K562 (cell line): ENCODE measurements at regions not wholly inside any gene's neighbourhood (a gene's known extent, or its start where the extent isn't known, plus 50 kb on each side); places are given as distances from the start of the nearest gene placed in this dataset.
A peak's percentile ranks its signal among the peaks of the same experiment; 100 is the strongest.

Experiments
- EWSR1 ChIP-seq: fragments of 450-650 bp; IDR thresholded peaks from 2 replicates; pipeline ENCODE4 v1.6.1; 2018; ENCODE audit warnings: borderline replicate concordance, mild to moderate bottlenecking, low read depth, moderate library complexity; ENCODE audit not compliant: partially characterized antibody
- HMG20B ChIP-seq: fragments of 250-450 bp; sonication (Bioruptor Pico); IDR thresholded peaks from 2 replicates; pipeline ENCODE4 v1.5.0; 2021; ENCODE audit warnings: mild to moderate bottlenecking
- JUN ChIP-seq, 2 experiments: sonication (generic) in 1 of 2; formaldehyde crosslinking in 1 of 2; IDR thresholded peaks; 2 replicates each; pipeline versions ENCODE4 v1.6.1 to v1.8.0; 2012 to 2022; ENCODE audit warnings: borderline replicate concordance in 2 of 2, mild to moderate bottlenecking in 2 of 2, improper control_type of control experiment in 1 of 2, low read depth in 1 of 2, low read length in 1 of 2, missing genetic modification reagents in 1 of 2
- MAFF ChIP-seq: IDR thresholded peaks from 2 replicates; pipeline ENCODE4 v1.6.1; 2012; ENCODE audit warnings: low read length, improper control_type of control experiment
- MCM3 ChIP-seq: fragments of 450-650 bp; IDR thresholded peaks from 2 replicates; pipeline ENCODE4 v1.6.1; 2016
- NR4A1 ChIP-seq, 2 experiments: fragments of 250-450 bp in 1 of 2; fragments of 450-650 bp in 1 of 2; sonication (Bioruptor Pico) in 1 of 2; IDR thresholded peaks; 2 replicates each; pipeline versions ENCODE4 v1.4.0 to v1.6.1; 2016 to 2020; ENCODE audit warnings: mild to moderate bottlenecking in 2 of 2, missing compliant biosample characterization in 1 of 2, missing genetic modification characterization in 1 of 2, moderate library complexity in 1 of 2
- ZBED1 ChIP-seq: IDR thresholded peaks from 2 replicates; pipeline ENCODE4 v1.6.1; 2014
- ZBTB17 ChIP-seq: fragments of 450-650 bp; formaldehyde crosslinking; IDR thresholded peaks from 2 replicates; pipeline ENCODE4 v1.4.0; 2020; ENCODE audit warnings: mild to moderate bottlenecking
- ZFP30 ChIP-seq: fragments of 250-450 bp; sonication (Bioruptor Pico); IDR thresholded peaks from 2 replicates; pipeline ENCODE4 v1.8.0; 2022; ENCODE audit warnings: moderate library complexity, mild to moderate bottlenecking, inconsistent platforms, borderline replicate concordance
- ZNF668 ChIP-seq: fragments of 250-450 bp; sonication (Bioruptor Pico); IDR thresholded peaks from 2 replicates; pipeline ENCODE4 v1.8.0; 2022; ENCODE audit warnings: mild to moderate bottlenecking, inconsistent platforms
- TF ChIP-seq, protein P1 (sequence below): fragments of 250-450 bp; sonication (Bioruptor Pico); IDR thresholded peaks from 2 replicates; pipeline ENCODE4 v1.4.0; 2020; ENCODE audit warnings: mild to moderate bottlenecking, moderate library complexity
- TF ChIP-seq, protein P2 (sequence below): fragments of 250-450 bp; sonication (Bioruptor Pico); IDR thresholded peaks from 2 replicates; pipeline ENCODE4 v1.8.0; 2022; ENCODE audit warnings: moderate library complexity, mild to moderate bottlenecking, inconsistent platforms
- TF ChIP-seq, protein P3 (sequence below), 2 experiments: IDR thresholded peaks; 2 replicates each; pipeline ENCODE4 v1.6.1; 2011; ENCODE audit warnings: borderline replicate concordance in 1 of 2, control low read depth in 1 of 2, low read depth in 1 of 2, low read length in 1 of 2, mild to moderate bottlenecking in 1 of 2, mixed read lengths in 1 of 2, moderate library complexity in 1 of 2; ENCODE audit not compliant: insufficient read depth in 1 of 2, insufficient read length in 1 of 2, poor library complexity in 1 of 2, severe bottlenecking in 1 of 2; ENCODE audit errors: extremely low read depth in 1 of 2
- TF ChIP-seq, protein P4 (sequence below): fragments of 250-450 bp; sonication (Bioruptor Pico); IDR thresholded peaks from 2 replicates; pipeline ENCODE4 v1.8.0; 2022; ENCODE audit warnings: inconsistent platforms, mild to moderate bottlenecking, moderate library complexity, borderline replicate concordance
- TF ChIP-seq, protein P5 (sequence below): sonication (generic); formaldehyde crosslinking; IDR thresholded peaks from 2 replicates; pipeline ENCODE4 v1.8.0; 2022; ENCODE audit warnings: mild to moderate bottlenecking, missing genetic modification reagents

DNA sequence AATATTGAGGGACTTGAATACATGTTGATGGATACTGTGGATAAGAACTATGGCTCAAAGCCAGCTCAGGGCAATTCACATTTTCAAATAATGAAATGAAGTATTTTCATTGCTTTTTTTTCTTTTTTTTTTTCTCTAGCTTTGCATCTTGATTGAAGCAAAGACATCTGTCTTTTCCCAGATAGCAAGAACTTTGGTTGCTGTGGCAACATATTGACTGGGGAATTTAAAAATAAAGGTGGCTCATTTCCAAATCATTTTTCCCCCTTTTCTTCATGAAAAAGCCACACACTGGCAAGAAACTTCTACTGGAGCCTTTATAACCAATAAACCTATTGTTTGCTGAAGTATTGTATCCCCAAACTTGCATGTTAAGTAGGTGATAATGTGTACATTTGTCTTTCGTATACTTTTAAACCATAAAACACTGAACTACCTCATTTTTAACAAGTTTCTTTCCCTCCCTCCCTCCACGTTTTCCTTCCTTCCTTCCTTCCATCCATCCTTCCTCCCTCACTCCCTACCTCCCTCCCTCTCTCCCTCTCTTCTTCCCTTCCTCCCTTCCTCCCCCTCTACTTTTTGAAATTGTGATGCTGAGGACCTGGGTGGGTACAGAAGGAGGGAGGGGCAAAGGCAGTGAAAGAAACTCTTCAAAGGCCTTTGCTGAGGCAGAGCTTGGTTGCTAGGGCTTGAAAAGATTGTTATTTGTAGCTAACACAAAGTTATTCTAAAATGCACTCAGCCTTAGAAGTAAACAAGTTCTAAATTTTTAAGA, 343.5 kb upstream of the SPRY2 start (continued):
- TF ChIP-seq ZFP30 (CRISPR knock-in tag) (no peak), NR4A1 (CRISPR knock-in tag; IDR thresholded peaks at IDR 0.05) (no peak), NR4A1 (tag; IDR thresholded peaks at IDR 0.05) (no peak), ZBTB17 (no peak), ZBED1 (no peak), JUN (IDR thresholded peaks at IDR 0.05; ENCODE audit: borderline replicate concordance, low read depth, low read length) (no peak), JUN (CRISPR knock-in tag; IDR thresholded peaks at IDR 0.05; ENCODE audit: borderline replicate concordance) (no peak), MCM3 (no peak), HMG20B (no peak), ZNF668 (CRISPR knock-in tag) (peak; percentile 53; the same call in 1 of the 2 replicates), EWSR1 (no peak), MAFF (0 out of 2 replicates have a peak, but pooled peaks have one; percentile 3)
- TF ChIP-seq, protein P1, sequence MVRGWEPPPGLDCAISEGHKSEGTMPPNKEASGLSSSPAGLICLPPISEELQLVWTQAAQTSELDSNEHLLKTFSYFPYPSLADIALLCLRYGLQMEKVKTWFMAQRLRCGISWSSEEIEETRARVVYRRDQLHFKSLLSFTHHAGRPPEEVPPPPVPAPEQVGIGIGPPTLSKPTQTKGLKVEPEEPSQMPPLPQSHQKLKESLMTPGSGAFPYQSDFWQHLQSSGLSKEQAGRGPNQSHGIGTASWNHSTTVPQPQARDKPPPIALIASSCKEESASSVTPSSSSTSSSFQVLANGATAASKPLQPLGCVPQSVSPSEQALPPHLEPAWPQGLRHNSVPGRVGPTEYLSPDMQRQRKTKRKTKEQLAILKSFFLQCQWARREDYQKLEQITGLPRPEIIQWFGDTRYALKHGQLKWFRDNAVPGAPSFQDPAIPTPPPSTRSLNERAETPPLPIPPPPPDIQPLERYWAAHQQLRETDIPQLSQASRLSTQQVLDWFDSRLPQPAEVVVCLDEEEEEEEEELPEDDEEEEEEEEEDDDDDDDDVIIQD (CRISPR knock-in tag): no peak
- TF ChIP-seq, protein P2, sequence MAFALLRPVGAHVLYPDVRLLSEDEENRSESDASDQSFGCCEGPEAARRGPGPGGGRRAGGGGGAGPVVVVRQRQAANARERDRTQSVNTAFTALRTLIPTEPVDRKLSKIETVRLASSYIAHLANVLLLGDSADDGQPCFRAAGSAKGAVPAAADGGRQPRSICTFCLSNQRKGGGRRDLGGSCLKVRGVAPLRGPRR (CRISPR knock-in tag): 0 out of 2 replicates have a peak, but pooled peaks have one; percentile 22
- TF ChIP-seq, protein P3, sequence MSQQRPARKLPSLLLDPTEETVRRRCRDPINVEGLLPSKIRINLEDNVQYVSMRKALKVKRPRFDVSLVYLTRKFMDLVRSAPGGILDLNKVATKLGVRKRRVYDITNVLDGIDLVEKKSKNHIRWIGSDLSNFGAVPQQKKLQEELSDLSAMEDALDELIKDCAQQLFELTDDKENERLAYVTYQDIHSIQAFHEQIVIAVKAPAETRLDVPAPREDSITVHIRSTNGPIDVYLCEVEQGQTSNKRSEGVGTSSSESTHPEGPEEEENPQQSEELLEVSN (IDR thresholded peaks at IDR 0.05; ENCODE audit: borderline replicate concordance in 1 of 2, extremely low read depth in 1 of 2, insufficient read depth in 1 of 2, insufficient read length in 1 of 2, low read depth in 1 of 2, low read length in 1 of 2, poor library complexity in 1 of 2, severe bottlenecking in 1 of 2): no peak
- TF ChIP-seq, protein P4, sequence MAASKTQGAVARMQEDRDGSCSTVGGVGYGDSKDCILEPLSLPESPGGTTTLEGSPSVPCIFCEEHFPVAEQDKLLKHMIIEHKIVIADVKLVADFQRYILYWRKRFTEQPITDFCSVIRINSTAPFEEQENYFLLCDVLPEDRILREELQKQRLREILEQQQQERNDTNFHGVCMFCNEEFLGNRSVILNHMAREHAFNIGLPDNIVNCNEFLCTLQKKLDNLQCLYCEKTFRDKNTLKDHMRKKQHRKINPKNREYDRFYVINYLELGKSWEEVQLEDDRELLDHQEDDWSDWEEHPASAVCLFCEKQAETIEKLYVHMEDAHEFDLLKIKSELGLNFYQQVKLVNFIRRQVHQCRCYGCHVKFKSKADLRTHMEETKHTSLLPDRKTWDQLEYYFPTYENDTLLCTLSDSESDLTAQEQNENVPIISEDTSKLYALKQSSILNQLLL (CRISPR knock-in tag): no peak
- TF ChIP-seq, protein P5, sequence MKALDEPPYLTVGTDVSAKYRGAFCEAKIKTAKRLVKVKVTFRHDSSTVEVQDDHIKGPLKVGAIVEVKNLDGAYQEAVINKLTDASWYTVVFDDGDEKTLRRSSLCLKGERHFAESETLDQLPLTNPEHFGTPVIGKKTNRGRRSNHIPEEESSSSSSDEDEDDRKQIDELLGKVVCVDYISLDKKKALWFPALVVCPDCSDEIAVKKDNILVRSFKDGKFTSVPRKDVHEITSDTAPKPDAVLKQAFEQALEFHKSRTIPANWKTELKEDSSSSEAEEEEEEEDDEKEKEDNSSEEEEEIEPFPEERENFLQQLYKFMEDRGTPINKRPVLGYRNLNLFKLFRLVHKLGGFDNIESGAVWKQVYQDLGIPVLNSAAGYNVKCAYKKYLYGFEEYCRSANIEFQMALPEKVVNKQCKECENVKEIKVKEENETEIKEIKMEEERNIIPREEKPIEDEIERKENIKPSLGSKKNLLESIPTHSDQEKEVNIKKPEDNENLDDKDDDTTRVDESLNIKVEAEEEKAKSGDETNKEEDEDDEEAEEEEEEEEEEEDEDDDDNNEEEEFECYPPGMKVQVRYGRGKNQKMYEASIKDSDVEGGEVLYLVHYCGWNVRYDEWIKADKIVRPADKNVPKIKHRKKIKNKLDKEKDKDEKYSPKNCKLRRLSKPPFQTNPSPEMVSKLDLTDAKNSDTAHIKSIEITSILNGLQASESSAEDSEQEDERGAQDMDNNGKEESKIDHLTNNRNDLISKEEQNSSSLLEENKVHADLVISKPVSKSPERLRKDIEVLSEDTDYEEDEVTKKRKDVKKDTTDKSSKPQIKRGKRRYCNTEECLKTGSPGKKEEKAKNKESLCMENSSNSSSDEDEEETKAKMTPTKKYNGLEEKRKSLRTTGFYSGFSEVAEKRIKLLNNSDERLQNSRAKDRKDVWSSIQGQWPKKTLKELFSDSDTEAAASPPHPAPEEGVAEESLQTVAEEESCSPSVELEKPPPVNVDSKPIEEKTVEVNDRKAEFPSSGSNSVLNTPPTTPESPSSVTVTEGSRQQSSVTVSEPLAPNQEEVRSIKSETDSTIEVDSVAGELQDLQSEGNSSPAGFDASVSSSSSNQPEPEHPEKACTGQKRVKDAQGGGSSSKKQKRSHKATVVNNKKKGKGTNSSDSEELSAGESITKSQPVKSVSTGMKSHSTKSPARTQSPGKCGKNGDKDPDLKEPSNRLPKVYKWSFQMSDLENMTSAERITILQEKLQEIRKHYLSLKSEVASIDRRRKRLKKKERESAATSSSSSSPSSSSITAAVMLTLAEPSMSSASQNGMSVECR: no peak
